GM21576 (cell line): ENCODE measurements at regions not wholly inside any gene's neighbourhood (a gene's known extent, or its start where the extent isn't known, plus 50 kb on each side); places are given as distances from the start of the nearest gene placed in this dataset.
"Not testable (repeated sequence)": the region's sequence is repeated elsewhere in the genome, so short reads cannot be mapped to it uniquely, and the experiment has no call there.

ENCODE experiments used
- ATAC-seq: cut with Tn5 transposase; IDR thresholded peaks from one replicate; pipeline ENCODE4 v1.9.1; 2021; ENCODE audit warnings: mild to moderate bottlenecking, moderate library complexity; ENCODE audit not compliant: unreplicated experiment

GRCh38 chrX:3443184-3443583 is 96.7 kb upstream of the MXRA5 start:
- no peak for ATAC-seq

GRCh38 chrX:3442691-3443090 is 96.2 kb upstream of the MXRA5 start:
- ATAC-seq, result no peak

- ATAC-seq, result no peak
These were observed 94.5 kb upstream of the MXRA5 start for GRCh38 chrX:3440981-3441380.

GRCh38 chrX:3435916-3436315 is 89.5 kb upstream of the MXRA5 start:
- not testable (repeated sequence) for ATAC-seq

GRCh38 chrX:3435057-3435456 is 88.6 kb upstream of the MXRA5 start:
- ATAC-seq, result no peak

- ATAC-seq, result no peak
These were observed 82.3 kb upstream of the MXRA5 start for GRCh38 chrX:3428792-3429191.

GRCh38 chrX:3426552-3426951 is 80.1 kb upstream of the MXRA5 start:
- ATAC-seq, result no peak

- ATAC-seq, result no peak
These were observed 78.6 kb upstream of the MXRA5 start for GRCh38 chrX:3425031-3425430.

GRCh38 chrX:3420316-3420715 is 73.9 kb upstream of the MXRA5 start:
- ATAC-seq, result no peak

- no peak for ATAC-seq
These were observed 68.6 kb upstream of the MXRA5 start for GRCh38 chrX:3415011-3415410.

GRCh38 chrX:3411626-3412025 is 65.2 kb upstream of the MXRA5 start:
- ATAC-seq, result not testable (repeated sequence)

GRCh38 chrX:3409936-3410335 is 63.5 kb upstream of the MXRA5 start:
- not testable (repeated sequence) for ATAC-seq

- ATAC-seq, result no peak
These were observed 61.3 kb upstream of the MXRA5 start for GRCh38 chrX:3407781-3408180.

GRCh38 chrX:3407121-3407520 is 60.7 kb upstream of the MXRA5 start:
- no peak for ATAC-seq

GRCh38 chrX:3403748-3404147 is 57.3 kb upstream of the MXRA5 start:
- ATAC-seq, result no peak
